Neuronal stem cell (in vitro differentiated cells): ENCODE measurements at regions not wholly inside any gene's neighbourhood (a gene's known extent, or its start where the extent isn't known, plus 50 kb on each side); places are given as distances from the start of the nearest gene placed in this dataset.
"Not testable (repeated sequence)": the region's sequence is repeated elsewhere in the genome, so short reads cannot be mapped to it uniquely, and the experiment has no call there.

Experiments used
- DNase-seq: peaks from one replicate; pipeline ENCODE4 v3.0.0-alpha.2; 2013; ENCODE audit warnings: low spot score
- H2AFZ ChIP-seq: one replicate; pipeline ENCODE4 v1.6.1; 2013; ENCODE audit warnings: mild to moderate bottlenecking, low read length, inconsistent platforms
- H2AK5ac ChIP-seq: 2 replicates; pipeline ENCODE4 v1.6.1; 2013; ENCODE audit warnings: low read depth, mild to moderate bottlenecking, inconsistent platforms, low read length, moderate library complexity, mixed read lengths
- H2BK120ac ChIP-seq: 2 replicates; pipeline ENCODE4 v1.6.1; 2013; ENCODE audit warnings: low read depth, mild to moderate bottlenecking, inconsistent platforms, low read length, moderate library complexity, mixed read lengths
- H2BK12ac ChIP-seq: one replicate; pipeline ENCODE4 v1.6.1; 2013; ENCODE audit warnings: low read length, inconsistent platforms
- H2BK15ac ChIP-seq: 2 replicates; pipeline ENCODE4 v1.6.1; 2013; ENCODE audit warnings: mild to moderate bottlenecking, low read length, inconsistent platforms, mixed read lengths
- H2BK5ac ChIP-seq: one replicate; pipeline ENCODE4 v1.6.1; 2013; ENCODE audit warnings: inconsistent platforms, mild to moderate bottlenecking, low read length, moderate library complexity
- H3K14ac ChIP-seq: one replicate; pipeline ENCODE4 v1.6.1; 2013; ENCODE audit warnings: low read length, inconsistent platforms
- H3K18ac ChIP-seq: 2 replicates; pipeline ENCODE4 v1.6.1; 2013; ENCODE audit warnings: low read length, inconsistent platforms
- H3K23ac ChIP-seq: 2 replicates; pipeline ENCODE4 v1.6.1; 2013; ENCODE audit warnings: low read depth, mild to moderate bottlenecking, mixed read lengths, low read length, inconsistent platforms; ENCODE audit not compliant: poor library complexity
- H3K27ac ChIP-seq: replicated peaks from 3 replicates; pipeline ENCODE4 v1.5.1; 2013; ENCODE audit warnings: low read length, inconsistent platforms
- H3K27me3 ChIP-seq, 3 experiments: 2 replicates each; pipeline ENCODE4 v1.6.1; 2013; ENCODE audit warnings: low read length in 3 of 3, mild to moderate bottlenecking in 2 of 3, inconsistent platforms in 1 of 3, low read depth in 1 of 3, mixed read lengths in 1 of 3, moderate library complexity in 1 of 3; ENCODE audit not compliant: control insufficient read depth in 3 of 3, insufficient read depth in 3 of 3
- H3K36me3 ChIP-seq, 2 donors: replicated peaks in 1 of 2; 2 replicates each; pipeline ENCODE4 v1.6.1; 2013; ENCODE audit warnings: low read length in 2 of 2; ENCODE audit not compliant: control insufficient read depth in 2 of 2, insufficient read depth in 2 of 2
- H3K4ac ChIP-seq: 2 replicates; pipeline ENCODE4 v1.6.1; 2013; ENCODE audit warnings: inconsistent platforms, mild to moderate bottlenecking, low read length, moderate library complexity
- H3K4me1 ChIP-seq, 2 donors: 1 replicate in 1 of 2; 2 replicates in 1 of 2; pipeline ENCODE4 v1.6.1; 2013; ENCODE audit warnings: low read length in 2 of 2, low read depth in 1 of 2; ENCODE audit not compliant: control insufficient read depth in 2 of 2, insufficient read depth in 1 of 2
- H3K4me2 ChIP-seq: one replicate; pipeline ENCODE4 v1.6.1; 2013; ENCODE audit warnings: mild to moderate bottlenecking, low read length, inconsistent platforms; ENCODE audit not compliant: insufficient read depth, poor library complexity, severe bottlenecking
- H3K4me3 ChIP-seq, 2 donors: 2 replicates each; pipeline ENCODE4 v1.5.1; 2013; ENCODE audit warnings: low read length in 2 of 2, mild to moderate bottlenecking in 2 of 2, inconsistent platforms in 1 of 2, moderate library complexity in 1 of 2
- H3K79me1 ChIP-seq: one replicate; pipeline ENCODE4 v1.6.1; 2013; ENCODE audit warnings: low read depth, mild to moderate bottlenecking, inconsistent platforms, low read length, moderate library complexity
- H3K9ac ChIP-seq: one replicate; pipeline ENCODE4 v1.6.1; 2013; ENCODE audit warnings: mild to moderate bottlenecking, low read depth, low read length, inconsistent platforms; ENCODE audit not compliant: poor library complexity
- H3K9me3 ChIP-seq, 2 donors: replicated peaks in 1 of 2; 2 replicates each; pipeline versions ENCODE3 to v1.6.1; 2013; ENCODE audit warnings: low read length in 2 of 2, mild to moderate bottlenecking in 2 of 2, inconsistent platforms in 1 of 2, low read depth in 1 of 2, mixed read lengths in 1 of 2, moderate library complexity in 1 of 2; ENCODE audit not compliant: control insufficient read depth in 2 of 2, insufficient read depth in 1 of 2
- H4K8ac ChIP-seq: one replicate; pipeline ENCODE4 v1.6.1; 2013; ENCODE audit warnings: low read depth, mild to moderate bottlenecking, inconsistent platforms, low read length, moderate library complexity
- H4K91ac ChIP-seq: one replicate; pipeline ENCODE4 v1.6.1; 2013; ENCODE audit warnings: low read length, low read depth, mild to moderate bottlenecking, inconsistent platforms; ENCODE audit not compliant: poor library complexity
- WGBS, 2 donors: extraction: QIAGEN DNeasy Blood & Tissue Kit; methylation state at CpG; one replicate each; pipeline ENCODE4 v1.1.7; 2013; ENCODE audit warnings: missing lambda C conversion rate in 2 of 2, mixed read lengths in 1 of 2; ENCODE audit not compliant: insufficient read length in 2 of 2, insufficient replicate concordance in 1 of 2; ENCODE audit errors: extremely low coverage in 2 of 2; 5-methylcytosine and 5-hydroxymethylcytosine counted together

GRCh38 chr2:62386378-62386777 lies 119.6 kb downstream of the TMEM17 start:
- H4K8ac ChIP-seq, H3K4me1 ChIP-seq, H4K91ac ChIP-seq, H3K9me3 ChIP-seq, DNase-seq, H2BK120ac ChIP-seq, H3K4me3 ChIP-seq, H3K23ac ChIP-seq, H2BK15ac ChIP-seq, H3K9ac ChIP-seq, H2BK12ac ChIP-seq, H2AFZ ChIP-seq, H3K4me2 ChIP-seq, H3K36me3 ChIP-seq, H3K27ac ChIP-seq, H3K18ac ChIP-seq, H3K14ac ChIP-seq, H3K4ac ChIP-seq, H3K27me3 ChIP-seq, H2AK5ac ChIP-seq, H3K79me1 ChIP-seq, H2BK5ac ChIP-seq: not testable (repeated sequence)
- no CpG with 5 or more reads among the region's 2 CpGs for WGBS, 2 donors

GRCh38 chr2:62383846-62384245 lies 122.1 kb downstream of the TMEM17 start:
- H3K27ac ChIP-seq = no peak overlapping the region
- no peak overlapping the region for H4K8ac ChIP-seq
- peaks cover 0 to 2% of the 10 kb centered on the region in 2 donors for H3K9me3 ChIP-seq
- no peak overlapping the region for H3K4me2 ChIP-seq
- no peak overlapping the region for H2BK15ac ChIP-seq
- H4K91ac ChIP-seq = no peak overlapping the region
- H3K4me3 ChIP-seq = no peak overlapping the region
- H3K27me3 ChIP-seq = no peaks in the 10 kb centered on the region
- WGBS, 2 donors = no CpG with 5 or more reads among the region's 5 CpGs
- no peak overlapping the region for H3K18ac ChIP-seq
- H2BK5ac ChIP-seq = no peak overlapping the region
- no peaks in the 10 kb centered on the region for H3K4me1 ChIP-seq
- no peak for DNase-seq
- no peaks in the 10 kb centered on the region for H3K79me1 ChIP-seq
- no peaks in the 10 kb centered on the region for H3K36me3 ChIP-seq
- H3K9ac ChIP-seq = no peak overlapping the region
- H3K4ac ChIP-seq = no peak overlapping the region
- no peak overlapping the region for H3K23ac ChIP-seq
- H3K14ac ChIP-seq = no peak overlapping the region
- H2BK120ac ChIP-seq = no peak overlapping the region
- no peak overlapping the region for H2AK5ac ChIP-seq
- H2BK12ac ChIP-seq = no peak overlapping the region
- H2AFZ ChIP-seq = no peak overlapping the region

- Histone ChIP-seq H2BK120ac (no peak overlapping the region), H3K4me2 (no peak overlapping the region)
- WGBS, 2 donors = no CpG with 5 or more reads among the region's 2 CpGs
These were observed 123.2 kb downstream of the TMEM17 start for GRCh38 chr2:62382757-62383156.

GRCh38 chr2:62382122-62382521 lies 123.9 kb downstream of the TMEM17 start:
- Histone ChIP-seq H3K4me2 (no peak overlapping the region), H3K27ac (no peak overlapping the region), H3K4me1 (no peaks in the 10 kb centered on the region), H3K27me3 (no peaks in the 10 kb centered on the region), H4K8ac (no peak overlapping the region), H3K18ac (no peak overlapping the region), H2AK5ac (no peak overlapping the region), H3K4me3 (no peak overlapping the region), H2AFZ (no peak overlapping the region), H2BK120ac (no peak overlapping the region), H3K14ac (no peak overlapping the region), H3K23ac (no peak overlapping the region), H3K79me1 (no peaks in the 10 kb centered on the region), H3K4ac (no peak overlapping the region), H3K9ac (no peak overlapping the region), H2BK5ac (no peak overlapping the region), H3K9me3 (peaks cover 0 to 2% of the 10 kb centered on the region in 2 donors), H2BK12ac (no peak overlapping the region), H4K91ac (no peak overlapping the region), H3K36me3 (no peaks in the 10 kb centered on the region), H2BK15ac (no peak overlapping the region)
- WGBS, 2 donors = no CpG with 5 or more reads among the region's 2 CpGs
- DNase-seq = no peak

More at GRCh38 chr2:62382757-62383156, 123.2 kb downstream of the TMEM17 start:
- Histone ChIP-seq H3K4me1 (no peaks in the 10 kb centered on the region), H3K4me3 (no peak overlapping the region), H2AK5ac (no peak overlapping the region), H3K18ac (no peak overlapping the region), H3K9me3 (peaks cover 0 to 2% of the 10 kb centered on the region in 2 donors), H3K79me1 (no peaks in the 10 kb centered on the region), H3K9ac (no peak overlapping the region), H3K14ac (no peak overlapping the region), H3K27ac (no peak overlapping the region), H4K91ac (no peak overlapping the region), H3K4ac (no peak overlapping the region), H2BK12ac (no peak overlapping the region), H2BK15ac (no peak overlapping the region), H2AFZ (no peak overlapping the region), H4K8ac (no peak overlapping the region), H2BK5ac (no peak overlapping the region), H3K36me3 (no peaks in the 10 kb centered on the region), H3K23ac (no peak overlapping the region), H3K27me3 (no peaks in the 10 kb centered on the region)
- DNase-seq = no peak
